ENCODE measurements at regions not wholly inside any gene's neighbourhood (a gene's known extent, or its start where the extent isn't known, plus 50 kb on each side); places are given as distances from the start of the nearest gene placed in this dataset.

DNA sequence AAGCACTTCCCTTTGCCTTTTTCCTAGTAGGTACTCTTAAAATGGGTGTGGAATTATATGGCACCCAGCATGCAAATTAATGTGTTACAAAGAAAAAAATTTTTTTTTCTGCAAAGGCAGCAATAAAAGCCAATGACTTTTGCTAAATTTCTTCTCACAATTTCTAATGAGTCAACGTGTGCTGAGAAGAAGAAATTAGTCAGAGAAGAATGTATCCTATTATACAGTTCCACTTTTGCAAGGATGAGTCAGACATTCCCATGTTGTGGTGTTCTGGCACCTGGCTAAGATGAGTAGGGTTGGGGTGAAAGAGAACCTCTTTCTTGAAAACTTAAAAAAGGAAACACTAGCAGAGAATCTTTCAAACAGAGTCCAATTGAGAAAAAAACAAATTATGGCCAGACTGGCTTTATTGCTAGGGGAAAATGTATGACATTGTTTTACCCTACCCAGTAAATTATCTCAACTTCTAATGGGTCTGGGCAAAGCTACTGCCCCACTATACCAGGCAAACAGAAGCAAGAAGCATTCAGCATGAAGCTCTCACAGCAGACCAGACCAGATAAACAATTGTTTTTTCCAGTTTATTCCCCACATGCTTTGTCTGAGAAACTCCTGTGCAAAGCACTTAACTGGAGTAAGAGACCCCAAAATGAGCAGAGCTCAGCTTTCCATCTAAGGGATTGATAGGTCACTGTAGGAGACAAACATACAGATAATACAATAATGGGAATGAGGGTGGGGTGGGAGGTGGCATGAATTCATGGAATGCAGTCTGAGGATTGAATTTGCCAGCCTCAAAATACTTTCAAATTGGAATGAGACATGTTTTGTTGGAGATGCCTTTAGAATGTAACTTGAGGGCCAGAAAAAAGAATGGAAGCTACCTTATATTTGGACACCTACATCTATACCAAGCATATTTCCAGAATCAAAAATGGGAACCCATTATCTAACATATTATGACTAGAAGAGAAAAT lies 220.8 kb upstream of the RFX3 start:
- Histone ChIP-seq H4K8ac (replicated peaks; ENCODE audit: insufficient read length, low read depth, low read length) (no peak overlapping the region), H3K14ac (ENCODE audit: insufficient read depth, low read length) (no peak overlapping the region), H2BK5ac (ENCODE audit: insufficient read length, low read length) (no peak overlapping the region), H2BK15ac (ENCODE audit: low read depth, low read length) (no peak overlapping the region), H2AK5ac (ENCODE audit: insufficient read length, low read length) (no peak overlapping the region), H3K27ac (ENCODE audit: insufficient read length, low read depth, low read length) (no peak overlapping the region), H3K4me1 (ENCODE audit: insufficient read depth, low read length) (peaks cover 2% of the 10 kb centered on the region; the same call in 1 of the 2 replicates), H4K91ac (ENCODE audit: insufficient read length, low read depth, low read length) (no peak overlapping the region), H4K5ac (ENCODE audit: insufficient read length, low read depth, low read length) (no peak overlapping the region), H2BK120ac (ENCODE audit: low read depth, low read length, poor library complexity, severe bottlenecking) (no peak overlapping the region), H4K20me1 (ENCODE audit: control insufficient read depth, insufficient read depth, insufficient read length) (no peaks in the 10 kb centered on the region), H3K4me2 (ENCODE audit: insufficient read depth, insufficient read length, low read length) (no peak overlapping the region), H3K23me2 (ENCODE audit: insufficient read length, low read depth, low read length, poor library complexity, severe bottlenecking) (no peaks in the 10 kb centered on the region), H3K9ac (ENCODE audit: extremely low read depth, insufficient read length, low read length) (no peak overlapping the region), H3K56ac (ENCODE audit: insufficient read length, low read depth, low read length) (no peak overlapping the region), H3K4ac (ENCODE audit: low read depth, low read length) (no peak overlapping the region), H2AFZ (ENCODE audit: low read length) (no peak overlapping the region), H2BK20ac (ENCODE audit: low read depth, low read length, poor library complexity, severe bottlenecking) (no peak overlapping the region), H3K27me3 (ENCODE audit: insufficient read depth, low read length) (no peaks in the 10 kb centered on the region), H3K18ac (ENCODE audit: insufficient read length, low read depth, low read length) (no peak overlapping the region), H3K23ac (ENCODE audit: insufficient read length, low read depth, low read length) (no peak overlapping the region), H3K9me3 (ENCODE audit: control insufficient read depth, low read depth, low read length) (no peaks in the 10 kb centered on the region), H2BK12ac (ENCODE audit: insufficient read length, low read depth, low read length) (no peak overlapping the region), H3K79me2 (ENCODE audit: insufficient read depth, low read length) (no peaks in the 10 kb centered on the region), H3K79me1 (ENCODE audit: insufficient read depth, low read depth, low read length, poor library complexity, severe bottlenecking) (no peaks in the 10 kb centered on the region), H3T11ph (ENCODE audit: low read length) (no peak overlapping the region)
- peaks cover 0 to 3% of the 10 kb centered on the region in 2 experiments; a peak in 1 of 5 replicates for H3K9me3 Mint-ChIP-seq
- H3K36me3 Mint-ChIP-seq (ENCODE audit: insufficient read depth in 1 of 3, low read depth in 3 of 3) = peaks cover 0 to 2% (median 0%) of the 10 kb centered on the region in 3 experiments; a peak in 2 of 7 replicates
- WGBS (ENCODE audit: extremely low coverage, insufficient read length, low lambda C conversion rate) = no CpG with 5 or more reads among the region's 1 CpG
- TF ChIP-seq CTCF (conservative IDR thresholded peaks at IDR 0.05) = no peak
- no peak overlapping the region for H3K27ac Mint-ChIP-seq
- no peak overlapping the region for H3K4me3 Mint-ChIP-seq
- no peaks in the 10 kb centered on the region for H3K27me3 Mint-ChIP-seq (ENCODE audit: low read depth)
- DNase-seq = no peak
- peaks cover 23 to 31% of the 10 kb centered on the region in 2 experiments for H3K4me1 Mint-ChIP-seq

All from H9 (cell line).